CD14-positive monocyte (primary cell): ENCODE measurements at regions not wholly inside any gene's neighbourhood (a gene's known extent, or its start where the extent isn't known, plus 50 kb on each side); places are given as distances from the start of the nearest gene placed in this dataset.

ENCODE experiments used
- DNase-seq, 3 donors: peaks; one replicate each; pipeline ENCODE4 v3.0.0-alpha.2; 2011 to 2022
- H2AFZ ChIP-seq: 2 replicates; pipeline ENCODE4 v1.6.0; 2012; ENCODE audit warnings: mild to moderate bottlenecking, low read depth, low read length, inconsistent platforms; ENCODE audit not compliant: insufficient read depth, poor library complexity, severe bottlenecking
- H3K27ac ChIP-seq, 2 donors: 1 replicate in 1 of 2; 2 replicates in 1 of 2; pipeline ENCODE4 v1.5.1; 2012 to 2013; ENCODE audit warnings: low read length in 2 of 2, control low read depth in 1 of 2, inconsistent platforms in 1 of 2, low read depth in 1 of 2, mild to moderate bottlenecking in 1 of 2
- H3K27me3 ChIP-seq, 2 donors: one replicate each; pipeline versions ENCODE4 v1.6.0 to v1.6.1; 2011 to 2013; ENCODE audit warnings: low read length in 2 of 2; ENCODE audit not compliant: control insufficient read depth in 2 of 2, insufficient read depth in 2 of 2
- H3K36me3 ChIP-seq, 2 donors: replicated peaks in 1 of 2; 1 replicate in 1 of 2; 2 replicates in 1 of 2; pipeline versions ENCODE4 v1.5.1 to v1.6.1; 2012 to 2013; ENCODE audit warnings: low read length in 2 of 2, control low read depth in 1 of 2, inconsistent platforms in 1 of 2, mild to moderate bottlenecking in 1 of 2; ENCODE audit not compliant: insufficient read depth in 2 of 2, control insufficient read depth in 1 of 2
- H3K4me1 ChIP-seq, 2 donors: 1 replicate in 1 of 2; 2 replicates in 1 of 2; pipeline versions ENCODE4 v1.5.1 to v1.6.1; 2012 to 2013; ENCODE audit warnings: low read length in 2 of 2, control low read depth in 1 of 2, inconsistent platforms in 1 of 2, mild to moderate bottlenecking in 1 of 2, moderate library complexity in 1 of 2; ENCODE audit not compliant: insufficient read depth in 2 of 2, control insufficient read depth in 1 of 2
- H3K4me2 ChIP-seq: replicated peaks from 2 replicates; pipeline ENCODE3; 2012; ENCODE audit warnings: low read length, moderate library complexity, mild to moderate bottlenecking; ENCODE audit not compliant: poor library complexity, severe bottlenecking; ENCODE audit errors: extremely low read depth
- H3K4me3 ChIP-seq, 3 experiments: fragments of 200-600 bp in 1 of 3; sonication (generic) in 1 of 3; replicated peaks in 1 of 3; 1 replicate in 2 of 3; 2 replicates in 1 of 3; pipeline ENCODE4 v1.5.1; 2011 to 2013; ENCODE audit warnings: low read length in 3 of 3, mild to moderate bottlenecking in 3 of 3, control low read depth in 2 of 3, low read depth in 2 of 3, inconsistent platforms in 1 of 3, moderate library complexity in 1 of 3
- H3K79me2 ChIP-seq: 2 replicates; pipeline ENCODE4 v1.6.0; 2012; ENCODE audit warnings: mild to moderate bottlenecking, control low read depth, inconsistent platforms, low read length, moderate library complexity; ENCODE audit not compliant: insufficient read depth
- H3K9ac ChIP-seq: 2 replicates; pipeline ENCODE4 v1.6.0; 2017; ENCODE audit warnings: low read length, mild to moderate bottlenecking; ENCODE audit not compliant: insufficient read depth, poor library complexity, severe bottlenecking
- H3K9me3 ChIP-seq, 2 donors: replicated peaks in 1 of 2; 1 replicate in 1 of 2; 2 replicates in 1 of 2; pipeline versions ENCODE4 v1.5.1 to v1.6.1; 2012 to 2013; ENCODE audit warnings: low read length in 2 of 2, control low read depth in 1 of 2; ENCODE audit not compliant: control insufficient read depth in 1 of 2, insufficient read depth in 1 of 2
- H4K20me1 ChIP-seq: 2 replicates; pipeline ENCODE4 v1.6.0; 2012; ENCODE audit warnings: mild to moderate bottlenecking, low read length, control low read depth, moderate library complexity; ENCODE audit not compliant: insufficient read depth
- H3K27ac Mint-ChIP-seq, 7 donors: one replicate each; pipeline ENCODE4 v1.8.0; 2020; ENCODE audit warnings: mild to moderate bottlenecking in 7 of 7, mixed read lengths in 7 of 7, moderate library complexity in 6 of 7, inconsistent platforms in 2 of 7
- H3K27me3 Mint-ChIP-seq, 3 donors: one replicate each; pipeline ENCODE4 v1.8.0; 2021 to 2022; ENCODE audit warnings: low read depth in 3 of 3, mild to moderate bottlenecking in 3 of 3, mixed read lengths in 3 of 3, moderate library complexity in 3 of 3, inconsistent platforms in 1 of 3
- H3K36me3 Mint-ChIP-seq, 2 donors: one replicate each; pipeline ENCODE4 v1.8.0; 2020; ENCODE audit warnings: mixed read lengths in 2 of 2, inconsistent platforms in 1 of 2, mild to moderate bottlenecking in 1 of 2
- H3K4me1 Mint-ChIP-seq: one replicate; pipeline ENCODE4 v1.8.0; 2020; ENCODE audit warnings: mild to moderate bottlenecking, mixed read lengths
- H3K4me3 Mint-ChIP-seq, 2 donors: one replicate each; pipeline ENCODE4 v1.8.0; 2020; ENCODE audit warnings: mild to moderate bottlenecking in 2 of 2, mixed read lengths in 2 of 2, moderate library complexity in 1 of 2
- H3K9me3 Mint-ChIP-seq, 7 donors: one replicate each; pipeline ENCODE4 v1.8.0; 2020 to 2022; ENCODE audit warnings: mixed read lengths in 7 of 7, mild to moderate bottlenecking in 6 of 7, moderate library complexity in 6 of 7, inconsistent platforms in 2 of 7
- CTCF ChIP-seq: fragments of 200-600 bp; IDR thresholded peaks from one replicate; pipeline ENCODE4 v1.8.0; 2022; ENCODE audit warnings: antibody characterized with exemption, mild to moderate bottlenecking
- WGBS: methylation state at CpG from one replicate; pipeline ENCODE4 v1.1.5; 2013; ENCODE audit warnings: missing lambda C conversion rate; ENCODE audit not compliant: insufficient coverage; 5-methylcytosine and 5-hydroxymethylcytosine counted together
- intact Hi-C, 2 donors: fragments of 100-400 bp; cut with micrococcal nuclease; formaldehyde crosslinking; loops; one replicate each; pipeline versions ENCODE4 v1.15.0 to v1.15.1; 2023

GRCh38 chr6:138664745-138665144, 108.8 kb upstream of the CCDC28A start:
- H3K9me3 ChIP-seq, result no peaks in the 10 kb centered on the region
- no peaks in the 10 kb centered on the region for H3K4me1 ChIP-seq
- no peak for DNase-seq
- TF ChIP-seq CTCF, result no peak
- no peaks in the 10 kb centered on the region for H3K27me3 ChIP-seq
- H4K20me1 ChIP-seq, result no peaks in the 10 kb centered on the region
- no peaks in the 10 kb centered on the region for H3K36me3 ChIP-seq
- H3K27ac ChIP-seq, result no peak overlapping the region
- Mint-ChIP-seq H3K27ac (no peak overlapping the region), H3K4me3 (no peak overlapping the region), H3K4me1 (peaks cover 2% of the 10 kb centered on the region), H3K36me3 (no peaks in the 10 kb centered on the region), H3K9me3 (peaks cover 0 to 2% (median 0%) of the 10 kb centered on the region in 7 donors), H3K27me3 (no peaks in the 10 kb centered on the region)
- H3K9ac ChIP-seq, result no peak overlapping the region
- WGBS, result no CpG with 5 or more reads among the region's 2 CpGs
- no peak overlapping the region for H3K4me2 ChIP-seq
- intact Hi-C loops, result no loop called here
- H2AFZ ChIP-seq, result no peak overlapping the region
- H3K4me3 ChIP-seq, result no peak overlapping the region
- H3K79me2 ChIP-seq, result no peaks in the 10 kb centered on the region

GRCh38 chr6:138666636-138667035, 106.9 kb upstream of the CCDC28A start:
- intact Hi-C loops, result no loop called here
- H3K27me3 ChIP-seq, result no peaks in the 10 kb centered on the region
- H2AFZ ChIP-seq, result no peak overlapping the region
- no peak overlapping the region for H3K27ac ChIP-seq
- H3K4me2 ChIP-seq, result no peak overlapping the region
- H3K27me3 Mint-ChIP-seq, result peaks cover 0 to 2% (median 1%) of the 10 kb centered on the region in 3 donors
- H3K36me3 Mint-ChIP-seq, result no peaks in the 10 kb centered on the region
- H3K4me3 Mint-ChIP-seq, result no peak overlapping the region
- no peaks in the 10 kb centered on the region for H3K9me3 ChIP-seq
- no peak overlapping the region for H3K4me3 ChIP-seq
- H3K9me3 Mint-ChIP-seq, result peaks cover 0 to 2% (median 0%) of the 10 kb centered on the region in 7 donors
- no peaks in the 10 kb centered on the region for H4K20me1 ChIP-seq
- H3K9ac ChIP-seq, result no peak overlapping the region
- TF ChIP-seq CTCF, result no peak
- H3K4me1 ChIP-seq, result no peaks in the 10 kb centered on the region
- no peak overlapping the region for H3K27ac Mint-ChIP-seq
- WGBS, result no CpG with 5 or more reads among the region's 6 CpGs
- no peak for DNase-seq
- H3K4me1 Mint-ChIP-seq, result peaks cover 7% of the 10 kb centered on the region
- no peaks in the 10 kb centered on the region for H3K79me2 ChIP-seq
- no peaks in the 10 kb centered on the region for H3K36me3 ChIP-seq
